CD4-positive, alpha-beta T cell treated with Interleukin-21 for 1 hour (primary cell): ENCODE measurements at regions not wholly inside any gene's neighbourhood (a gene's known extent, or its start where the extent isn't known, plus 50 kb on each side); places are given as distances from the start of the nearest gene placed in this dataset.

Experiments used
- DNase-seq: peaks from one replicate; pipeline ENCODE4 v3.0.0-alpha.2; 2020

- no peak for DNase-seq
Observed at GRCh38 chr1:99445071-99445470, 180.8 kb downstream of the PLPPR4 start.

GRCh38 chr1:99445486-99445885 is 181.2 kb downstream of the PLPPR4 start:
- DNase-seq, result no peak

- DNase-seq, result no peak
Observed at GRCh38 chr1:99447721-99448120, 183.4 kb downstream of the PLPPR4 start.

GRCh38 chr1:99455760-99456159 is 190.2 kb upstream of the PALMD start:
- no peak for DNase-seq

GRCh38 chr1:99456536-99456935 is 189.4 kb upstream of the PALMD start:
- DNase-seq, result no peak

GRCh38 chr1:99457381-99458165 is 188.3 kb upstream of the PALMD start:
- no peak for DNase-seq

GRCh38 chr1:99461499-99461898 is 184.4 kb upstream of the PALMD start:
- DNase-seq, result no peak

- DNase-seq, result no peak
Observed at GRCh38 chr1:99464738-99465137, 181.2 kb upstream of the PALMD start.

- no peak for DNase-seq
Observed at GRCh38 chr1:99465176-99465900, 180.6 kb upstream of the PALMD start.

GRCh38 chr1:99467645-99468044 is 178.3 kb upstream of the PALMD start:
- no peak for DNase-seq

GRCh38 chr1:99469550-99469971 is 176.4 kb upstream of the PALMD start:
- DNase-seq, result no peak

- no peak for DNase-seq
Observed at GRCh38 chr1:99472893-99473292, 173.0 kb upstream of the PALMD start.

- no peak for DNase-seq
Observed at GRCh38 chr1:99474350-99474893, 171.5 kb upstream of the PALMD start.

- DNase-seq, result no peak
Observed at GRCh38 chr1:99476058-99476457, 169.9 kb upstream of the PALMD start.

- DNase-seq, result peak; percentile 45
Observed at GRCh38 chr1:99481391-99481996, 164.4 kb upstream of the PALMD start.

GRCh38 chr1:99482286-99482685 is 163.6 kb upstream of the PALMD start:
- DNase-seq, result no peak

GRCh38 chr1:99482750-99483149 is 163.2 kb upstream of the PALMD start:
- no peak for DNase-seq

GRCh38 chr1:99490031-99490430 is 155.9 kb upstream of the PALMD start:
- no peak for DNase-seq

- DNase-seq, result no peak
Observed at GRCh38 chr1:99496067-99496466, 149.8 kb upstream of the PALMD start.

- no peak for DNase-seq
Observed at GRCh38 chr1:99497690-99498089, 148.2 kb upstream of the PALMD start.

GRCh38 chr1:99500541-99500940 is 145.4 kb upstream of the PALMD start:
- no peak for DNase-seq

- no peak for DNase-seq
Observed at GRCh38 chr1:99501871-99502270, 144.0 kb upstream of the PALMD start.

GRCh38 chr1:99502400-99502799 is 143.5 kb upstream of the PALMD start:
- no peak for DNase-seq

- DNase-seq, result no peak
Observed at GRCh38 chr1:99503276-99503747, 142.6 kb upstream of the PALMD start.
